HepG2 (cell line): ENCODE measurements at regions not wholly inside any gene's neighbourhood (a gene's known extent, or its start where the extent isn't known, plus 50 kb on each side); places are given as distances from the start of the nearest gene placed in this dataset.

Experiments
- ARID2 ChIP-seq: sonication (generic); formaldehyde crosslinking; IDR thresholded peaks from 2 replicates; pipeline ENCODE4 v1.8.1; 2022; ENCODE audit warnings: mild to moderate bottlenecking, missing genetic modification reagents, borderline replicate concordance
- EP300 ChIP-seq, 3 experiments: sonication (generic) in 1 of 3; formaldehyde crosslinking in 1 of 3; IDR thresholded peaks; 2 replicates each; pipeline versions ENCODE4 v1.5.1 to v1.6.1; 2011 to 2020; ENCODE audit warnings: low read depth in 2 of 3, low read length in 2 of 3, borderline replicate concordance in 1 of 3, improper control_type of control experiment in 1 of 3, mild to moderate bottlenecking in 1 of 3, missing genetic modification reagents in 1 of 3, moderate library complexity in 1 of 3
- FOXK2 ChIP-seq: fragments of 450-650 bp; IDR thresholded peaks from 2 replicates; pipeline ENCODE4 v1.6.1; 2016
- MBNL3 ChIP-seq: fragments of 250-450 bp; sonication (Bioruptor Pico); conservative IDR thresholded peaks from 2 replicates; pipeline ENCODE4 v1.8.0; 2022; ENCODE audit warnings: mild to moderate bottlenecking, inconsistent platforms
- NFKB2 ChIP-seq: sonication (generic); formaldehyde crosslinking; IDR thresholded peaks from 2 replicates; pipeline ENCODE4 v1.4.0; 2020; ENCODE audit warnings: missing genetic modification reagents, borderline replicate concordance
- NONO ChIP-seq, 2 experiments: fragments of 450-650 bp in 1 of 2; sonication (generic) in 1 of 2; formaldehyde crosslinking in 1 of 2; IDR thresholded peaks in 1 of 2; conservative IDR thresholded peaks in 1 of 2; 2 replicates each; pipeline versions ENCODE4 v1.6.1 to v1.8.0; 2017 to 2022; ENCODE audit warnings: mild to moderate bottlenecking in 1 of 2, missing genetic modification reagents in 1 of 2, moderate library complexity in 1 of 2
- ONECUT2 ChIP-seq: sonication (generic); formaldehyde crosslinking; IDR thresholded peaks from 2 replicates; pipeline ENCODE4 v1.4.0; 2020; ENCODE audit warnings: missing genetic modification reagents
- SMARCE1 ChIP-seq: fragments of 450-650 bp; IDR thresholded peaks from 2 replicates; pipeline ENCODE4 v1.6.1; 2017; ENCODE audit warnings: borderline replicate concordance
- SRY ChIP-seq: sonication (generic); formaldehyde crosslinking; IDR thresholded peaks from 2 replicates; pipeline ENCODE4 v1.8.0; 2022; ENCODE audit warnings: mild to moderate bottlenecking, missing genetic modification reagents
- STAG1 ChIP-seq: sonication (generic); formaldehyde crosslinking; IDR thresholded peaks from 2 replicates; pipeline ENCODE4 v1.4.0; 2020; ENCODE audit warnings: missing genetic modification reagents
- USF2 ChIP-seq, 2 experiments: sonication (generic) in 1 of 2; formaldehyde crosslinking in 1 of 2; IDR thresholded peaks; 2 replicates each; pipeline versions ENCODE4 v1.5.1 to v1.6.1; 2011 to 2020; ENCODE audit warnings: borderline replicate concordance in 1 of 2, low read depth in 1 of 2, low read length in 1 of 2, mild to moderate bottlenecking in 1 of 2, missing genetic modification reagents in 1 of 2, moderate library complexity in 1 of 2
- ZNF292 ChIP-seq: sonication (generic); formaldehyde crosslinking; IDR thresholded peaks from 2 replicates; pipeline ENCODE4 v1.8.1; 2022; ENCODE audit warnings: mild to moderate bottlenecking, low read depth, missing genetic modification reagents, borderline replicate concordance
- ZNF354B ChIP-seq: sonication (generic); formaldehyde crosslinking; IDR thresholded peaks from 2 replicates; pipeline ENCODE4 v1.8.0; 2022; ENCODE audit warnings: mild to moderate bottlenecking, missing genetic modification reagents
- ZNF749 ChIP-seq: sonication (generic); formaldehyde crosslinking; IDR thresholded peaks from 2 replicates; pipeline ENCODE4 v1.8.0; 2022; ENCODE audit warnings: mild to moderate bottlenecking, missing genetic modification reagents, moderate library complexity, borderline replicate concordance
- ZNF75D ChIP-seq: sonication (generic); formaldehyde crosslinking; IDR thresholded peaks from 2 replicates; pipeline ENCODE4 v1.8.1; 2023; ENCODE audit warnings: missing genetic modification reagents, mild to moderate bottlenecking, borderline replicate concordance
- TF ChIP-seq, protein P1 (sequence below), 2 experiments: sonication (generic) in 1 of 2; formaldehyde crosslinking in 1 of 2; IDR thresholded peaks; 2 replicates each; pipeline versions ENCODE4 v1.4.0 to v1.6.1; 2016 to 2020; ENCODE audit warnings: borderline replicate concordance in 1 of 2, low read depth in 1 of 2, mild to moderate bottlenecking in 1 of 2, missing genetic modification reagents in 1 of 2
- TF ChIP-seq, protein P2 (sequence below): sonication (generic); formaldehyde crosslinking; IDR thresholded peaks from 2 replicates; pipeline ENCODE4 v1.4.0; 2020; ENCODE audit warnings: low read depth, mild to moderate bottlenecking, missing genetic modification reagents

DNA sequence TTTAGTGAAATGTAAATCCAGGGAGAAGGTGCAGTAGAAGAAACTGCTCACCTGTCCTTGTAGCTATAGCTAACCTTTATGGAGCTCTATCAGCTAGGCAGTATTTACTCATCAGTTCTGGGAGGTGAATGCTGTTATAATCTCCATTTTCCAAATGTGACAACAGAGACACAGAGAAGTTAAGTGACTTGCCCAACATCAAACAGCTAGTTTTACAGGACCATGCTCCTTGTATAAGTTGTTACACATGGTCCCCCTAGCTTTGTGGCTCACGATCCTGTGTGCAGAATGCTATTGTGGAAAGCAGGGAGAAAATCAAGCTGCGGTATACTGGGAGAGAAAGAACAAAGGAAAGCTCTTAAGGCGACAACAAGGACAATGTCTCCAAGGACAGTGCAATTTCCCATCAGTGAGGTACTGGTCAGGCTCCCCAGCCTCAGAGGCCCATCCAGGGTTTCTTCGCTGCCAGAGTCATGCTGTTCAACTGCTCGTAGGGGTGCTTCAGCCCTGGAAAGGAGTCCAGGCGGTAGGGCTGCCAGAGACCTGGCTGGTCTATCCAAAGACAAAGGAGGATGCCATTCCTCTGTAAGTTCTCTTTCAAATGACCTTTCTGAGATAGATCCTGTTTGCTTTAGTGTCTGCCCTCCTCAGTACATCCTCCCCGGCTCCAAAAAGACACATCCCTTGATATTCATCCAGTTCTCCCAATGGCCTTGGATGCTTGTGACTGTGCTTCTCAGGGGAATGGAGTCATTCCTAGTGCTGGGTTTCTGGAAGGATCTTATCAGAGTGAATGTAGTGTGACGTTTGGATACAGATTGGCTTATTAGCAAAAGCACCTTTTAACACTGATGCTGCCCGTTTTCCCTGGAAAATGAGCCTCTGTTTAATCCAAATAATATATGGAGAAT lies 95.5 kb downstream of the ARF6 start (continued):
- TF ChIP-seq, protein P1, sequence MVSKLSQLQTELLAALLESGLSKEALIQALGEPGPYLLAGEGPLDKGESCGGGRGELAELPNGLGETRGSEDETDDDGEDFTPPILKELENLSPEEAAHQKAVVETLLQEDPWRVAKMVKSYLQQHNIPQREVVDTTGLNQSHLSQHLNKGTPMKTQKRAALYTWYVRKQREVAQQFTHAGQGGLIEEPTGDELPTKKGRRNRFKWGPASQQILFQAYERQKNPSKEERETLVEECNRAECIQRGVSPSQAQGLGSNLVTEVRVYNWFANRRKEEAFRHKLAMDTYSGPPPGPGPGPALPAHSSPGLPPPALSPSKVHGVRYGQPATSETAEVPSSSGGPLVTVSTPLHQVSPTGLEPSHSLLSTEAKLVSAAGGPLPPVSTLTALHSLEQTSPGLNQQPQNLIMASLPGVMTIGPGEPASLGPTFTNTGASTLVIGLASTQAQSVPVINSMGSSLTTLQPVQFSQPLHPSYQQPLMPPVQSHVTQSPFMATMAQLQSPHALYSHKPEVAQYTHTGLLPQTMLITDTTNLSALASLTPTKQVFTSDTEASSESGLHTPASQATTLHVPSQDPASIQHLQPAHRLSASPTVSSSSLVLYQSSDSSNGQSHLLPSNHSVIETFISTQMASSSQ (IDR thresholded peaks at IDR 0.05; ENCODE audit: low read depth), result no peak
- TF ChIP-seq, protein P1 (CRISPR knock-in tag; IDR thresholded peaks at IDR 0.05; ENCODE audit: borderline replicate concordance), result no peak
- TF ChIP-seq, protein P2, sequence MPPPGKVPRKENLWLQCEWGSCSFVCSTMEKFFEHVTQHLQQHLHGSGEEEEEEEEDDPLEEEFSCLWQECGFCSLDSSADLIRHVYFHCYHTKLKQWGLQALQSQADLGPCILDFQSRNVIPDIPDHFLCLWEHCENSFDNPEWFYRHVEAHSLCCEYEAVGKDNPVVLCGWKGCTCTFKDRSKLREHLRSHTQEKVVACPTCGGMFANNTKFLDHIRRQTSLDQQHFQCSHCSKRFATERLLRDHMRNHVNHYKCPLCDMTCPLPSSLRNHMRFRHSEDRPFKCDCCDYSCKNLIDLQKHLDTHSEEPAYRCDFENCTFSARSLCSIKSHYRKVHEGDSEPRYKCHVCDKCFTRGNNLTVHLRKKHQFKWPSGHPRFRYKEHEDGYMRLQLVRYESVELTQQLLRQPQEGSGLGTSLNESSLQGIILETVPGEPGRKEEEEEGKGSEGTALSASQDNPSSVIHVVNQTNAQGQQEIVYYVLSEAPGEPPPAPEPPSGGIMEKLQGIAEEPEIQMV (CRISPR knock-in tag), result no peak
- 0 out of 2 replicates have a peak, but pooled peaks have one; percentile 64 for TF ChIP-seq ARID2 (CRISPR knock-in tag)
- no peak for TF ChIP-seq STAG1 (CRISPR knock-in tag)
- TF ChIP-seq NFKB2 (CRISPR knock-in tag), result no peak
- 0 out of 2 replicates have a peak, but pooled peaks have one; percentile 29 for TF ChIP-seq ZNF354B (CRISPR knock-in tag)
- 0 out of 2 replicates have a peak, but pooled peaks have one; percentile 17 for TF ChIP-seq ZNF292
- TF ChIP-seq FOXK2, result no peak
- no peak for TF ChIP-seq SMARCE1
- TF ChIP-seq ZNF75D (CRISPR knock-in tag), result no peak
- no peak for TF ChIP-seq EP300 (IDR thresholded peaks at IDR 0.05; ENCODE audit: low read depth in 2 of 2, low read length in 2 of 2)
- TF ChIP-seq EP300 (CRISPR knock-in tag; IDR thresholded peaks at IDR 0.05; ENCODE audit: borderline replicate concordance), result no peak
- no peak for TF ChIP-seq SRY (CRISPR knock-in tag)
- no peak for TF ChIP-seq ONECUT2
- TF ChIP-seq USF2 (IDR thresholded peaks at IDR 0.05; ENCODE audit: low read depth, low read length), result no peak
- no peak for TF ChIP-seq USF2 (CRISPR knock-in tag; IDR thresholded peaks at IDR 0.05; ENCODE audit: borderline replicate concordance)
- no peak for TF ChIP-seq NONO (IDR thresholded peaks at IDR 0.05)
- no peak for TF ChIP-seq NONO (CRISPR knock-in tag; conservative IDR thresholded peaks at IDR 0.05)
- no peak for TF ChIP-seq MBNL3 (CRISPR knock-in tag)
- TF ChIP-seq ZNF749, result no peak
